IMR-90 (cell line): ENCODE measurements at regions not wholly inside any gene's neighbourhood (a gene's known extent, or its start where the extent isn't known, plus 50 kb on each side); places are given as distances from the start of the nearest gene placed in this dataset.

Source experiments
- ATAC-seq: fragments of 200-7000 bp; cut with Tn5 transposase; 2 replicates; pipeline ENCODE4 v1.9.1; 2020; ENCODE audit warnings: low read depth, mild to moderate bottlenecking, moderate library complexity
- BruUV-seq: library from RNA; stranded (reverse); fragments of 400-500 nt; replicated peaks from 2 replicates; lab custom pipeline; 2021; lab: Mats Ljungman, UMichigan
- CTCF ChIA-PET: fragments of 300-600 bp; formaldehyde crosslinking; extraction: SDS; loops from one replicate; lab custom pipeline; 2021; ENCODE audit warnings: antibody characterized with exemption; lab: Yijun Ruan, JAX
- POLR2A ChIA-PET: fragments of 300-600 bp; sonication (Branson Sonifier 250); formaldehyde crosslinking; loops from one replicate; lab custom pipeline; 2022; ENCODE audit warnings: antibody characterized with exemption; ENCODE audit not compliant: unreplicated experiment; lab: Charles Lee
- DNase-seq: peaks from one replicate; pipeline ENCODE4 v3.0.0; 2013
- H2AFZ ChIP-seq: replicated peaks from 2 replicates; pipeline ENCODE3; 2013; ENCODE audit warnings: low read length, mild to moderate bottlenecking; ENCODE audit not compliant: poor library complexity
- H2AK5ac ChIP-seq: 2 replicates; pipeline ENCODE4 v1.6.1; 2013; ENCODE audit warnings: low read depth, low read length, inconsistent platforms
- H2AK9ac ChIP-seq: replicated peaks from 2 replicates; pipeline ENCODE3; 2013; ENCODE audit warnings: mild to moderate bottlenecking, low read depth, low read length, moderate library complexity; ENCODE audit not compliant: poor library complexity
- H2BK120ac ChIP-seq: 2 replicates; pipeline ENCODE4 v1.6.1; 2013; ENCODE audit warnings: low read depth, low read length, inconsistent platforms
- H2BK15ac ChIP-seq: 3 replicates; pipeline ENCODE4 v1.6.1; 2013; ENCODE audit warnings: low read depth, low read length, inconsistent platforms
- H2BK20ac ChIP-seq: 2 replicates; pipeline ENCODE4 v1.6.1; 2013; ENCODE audit warnings: low read depth, mild to moderate bottlenecking, inconsistent platforms, low read length, moderate library complexity
- H2BK5ac ChIP-seq: 2 replicates; pipeline ENCODE4 v1.6.1; 2013; ENCODE audit warnings: mild to moderate bottlenecking, low read depth, low read length, inconsistent platforms; ENCODE audit not compliant: poor library complexity, severe bottlenecking
- H3K14ac ChIP-seq: replicated peaks from 2 replicates; pipeline ENCODE4 v1.6.1; 2013; ENCODE audit warnings: low read depth, low read length, inconsistent platforms
- H3K18ac ChIP-seq: 2 replicates; pipeline ENCODE4 v1.6.1; 2013; ENCODE audit warnings: low read depth, low read length, control low read depth
- H3K23ac ChIP-seq: 2 replicates; pipeline ENCODE4 v1.6.1; 2013; ENCODE audit warnings: low read depth, low read length, inconsistent platforms
- H3K27ac ChIP-seq: 2 replicates; pipeline ENCODE4 v1.5.1; 2013; ENCODE audit warnings: mild to moderate bottlenecking, control low read depth, low read length; ENCODE audit not compliant: insufficient read depth
- H3K27me3 ChIP-seq: 2 replicates; pipeline ENCODE4 v1.6.1; 2013; ENCODE audit warnings: low read length; ENCODE audit not compliant: control insufficient read depth, insufficient read depth
- H3K36me3 ChIP-seq: 2 replicates; pipeline ENCODE4 v1.6.1; 2013; ENCODE audit warnings: low read length, mixed read lengths; ENCODE audit not compliant: control insufficient read depth, insufficient read depth
- H3K4ac ChIP-seq: 2 replicates; pipeline ENCODE4 v1.6.1; 2013; ENCODE audit warnings: low read depth, low read length, inconsistent platforms
- H3K4me1 ChIP-seq: 2 replicates; pipeline ENCODE4 v1.6.1; 2013; ENCODE audit warnings: low read length, mixed read lengths; ENCODE audit not compliant: control insufficient read depth, insufficient read depth
- H3K4me2 ChIP-seq: 2 replicates; pipeline ENCODE4 v1.6.1; 2013; ENCODE audit warnings: low read depth, mild to moderate bottlenecking, control low read depth, low read length, moderate library complexity
- H3K4me3 ChIP-seq: 2 replicates; pipeline ENCODE4 v1.5.1; 2013; ENCODE audit warnings: low read depth, mild to moderate bottlenecking, control low read depth, low read length, moderate library complexity; ENCODE audit not compliant: insufficient read depth
- H3K56ac ChIP-seq: 2 replicates; pipeline ENCODE4 v1.6.1; 2013; ENCODE audit warnings: low read length, inconsistent platforms; ENCODE audit not compliant: insufficient read depth; ENCODE audit errors: extremely low read depth
- H3K79me1 ChIP-seq, 2 experiments: 2 replicates each; pipeline ENCODE4 v1.6.1; 2013; ENCODE audit warnings: low read length in 2 of 2, inconsistent platforms in 1 of 2, low read depth in 1 of 2
- H3K9ac ChIP-seq: 2 replicates; pipeline ENCODE4 v1.6.1; 2013; ENCODE audit warnings: low read depth, low read length, control low read depth
- H3K9me1 ChIP-seq: 2 replicates; pipeline ENCODE4 v1.6.1; 2013; ENCODE audit warnings: low read length, inconsistent platforms; ENCODE audit not compliant: insufficient read depth
- H3K9me3 ChIP-seq: 2 replicates; pipeline ENCODE4 v1.6.1; 2013; ENCODE audit warnings: low read length; ENCODE audit not compliant: control insufficient read depth, insufficient read depth
- H4K20me1 ChIP-seq: 2 replicates; pipeline ENCODE4 v1.6.1; 2013; ENCODE audit warnings: low read length, inconsistent platforms; ENCODE audit not compliant: insufficient read depth
- H4K5ac ChIP-seq: 2 replicates; pipeline ENCODE4 v1.6.1; 2013; ENCODE audit warnings: mild to moderate bottlenecking, low read depth, low read length, control low read depth
- H4K8ac ChIP-seq, 2 experiments: 2 replicates each; pipeline ENCODE4 v1.6.1; 2013; ENCODE audit warnings: low read depth in 2 of 2, low read length in 2 of 2, control low read depth in 1 of 2, inconsistent platforms in 1 of 2
- H4K91ac ChIP-seq: 2 replicates; pipeline ENCODE4 v1.6.1; 2013; ENCODE audit warnings: low read depth, low read length, inconsistent platforms; ENCODE audit not compliant: insufficient read depth
- BHLHE40 ChIP-seq: fragments of 150-350 bp; IDR thresholded peaks from 2 replicates; pipeline ENCODE4 v1.6.1; 2016; ENCODE audit warnings: mild to moderate bottlenecking, low read depth, low read length
- FOS ChIP-seq: fragments of 150-350 bp; IDR thresholded peaks from 2 replicates; pipeline ENCODE4 v1.6.1; 2016; ENCODE audit warnings: low read depth, low read length
- MXI1 ChIP-seq: IDR thresholded peaks from 2 replicates; pipeline ENCODE4 v1.6.1; 2012; ENCODE audit warnings: low read depth, mild to moderate bottlenecking, low read length, moderate library complexity, borderline replicate concordance
- RCOR1 ChIP-seq: IDR thresholded peaks from 2 replicates; pipeline ENCODE4 v1.6.1; 2012; ENCODE audit warnings: mild to moderate bottlenecking, low read length, improper control_type of control experiment; ENCODE audit not compliant: insufficient replicate concordance
- WGBS, 2 experiments: methylation state at CpG; one replicate each; pipeline versions ENCODE4 v1.1.5 to v1.1.7; 2013; ENCODE audit warnings: missing lambda C conversion rate in 2 of 2; ENCODE audit not compliant: insufficient read length in 1 of 2; ENCODE audit errors: extremely low coverage in 2 of 2; 5-methylcytosine and 5-hydroxymethylcytosine counted together
- dilution Hi-C: fragments of 300-500 bp; cut with HindIII; formaldehyde crosslinking; loops from one replicate; pipeline ENCODE4 v1.14.3; 2018; ENCODE audit warnings: low sequenced_read_pairs; ENCODE audit not compliant: unreplicated experiment
- in situ Hi-C: fragments of 300-500 bp; cut with MboI; formaldehyde crosslinking; loops from 3 replicates; pipeline ENCODE4 v1.14.3; 2019; ENCODE audit warnings: low sequenced_read_pairs, inconsistent platforms, mixed read lengths
- intact Hi-C: fragments of 100-400 bp; cut with micrococcal nuclease; formaldehyde crosslinking; loops from 2 replicates; pipeline ENCODE4 v1.10.0; 2022

- Histone ChIP-seq H3K4me2 (no peak overlapping the region), H3K18ac (no peak overlapping the region), H3K9me3 (peaks cover 7% of the 10 kb centered on the region), H3K4ac (no peak overlapping the region), H2BK15ac (no peak overlapping the region), H3K27ac (no peak overlapping the region), H3K9ac (no peak overlapping the region), H2BK120ac (no peak overlapping the region), H2AK5ac (no peak overlapping the region), H3K23ac (no peak overlapping the region), H4K91ac (no peak overlapping the region), H2BK5ac (no peak overlapping the region), H3K4me1 (no peaks in the 10 kb centered on the region), H2AK9ac (no peak overlapping the region), H2AFZ (no peak overlapping the region), H4K5ac (no peak overlapping the region), H2BK20ac (no peak overlapping the region), H4K8ac (no peak overlapping the region), H3K79me1 (no peaks in the 10 kb centered on the region), H3K56ac (no peak overlapping the region), H3K9me1 (no peaks in the 10 kb centered on the region), H3K14ac (no peak overlapping the region), H3K4me3 (no peak overlapping the region), H4K20me1 (no peaks in the 10 kb centered on the region), H3K36me3 (no peaks in the 10 kb centered on the region), H3K27me3 (no peaks in the 10 kb centered on the region)
- no TSS peak for BruUV-seq
- intact Hi-C loops (no loop called here), dilution Hi-C loops (no loop called here), in situ Hi-C loops (no loop called here)
- ChIA-PET POLR2A (no interaction called here), CTCF (no interaction called here)
- WGBS, 2 experiments = no CpG with 5 or more reads among the region's 5 CpGs
- DNase-seq (no peak), ATAC-seq (no peak)
- TF ChIP-seq MXI1 (no peak), RCOR1 (no peak), BHLHE40 (no peak), FOS (no peak)
These were observed 402.0 kb upstream of the LRRTM1 start for GRCh38 chr2:80706541-80706940.
